ENCODE measurements at regions not wholly inside any gene's neighbourhood (a gene's known extent, or its start where the extent isn't known, plus 50 kb on each side); places are given as distances from the start of the nearest gene placed in this dataset.
"Not testable (repeated sequence)": the region's sequence is repeated elsewhere in the genome, so short reads cannot be mapped to it uniquely, and the experiment has no call there.

GRCh38 chr2:136715146-136715545 lies 50.2 kb upstream of the THSD7B start:
- DNase-seq, result no peak
- Mint-ChIP-seq H3K27me3 (no peaks in the 10 kb centered on the region), H3K4me3 (no peak overlapping the region), H3K4me1 (ENCODE audit: low read depth in 2 of 2) (no peaks in the 10 kb centered on the region), H3K27ac (no peak overlapping the region), H3K9me3 (peaks cover 0 to 1% of the 10 kb centered on the region in 2 donors), H3K36me3 (ENCODE audit: insufficient read depth) (no peaks in the 10 kb centered on the region)
- no peak for ATAC-seq (replicated peaks)

GRCh38 chr2:136714452-136714951 lies 50.8 kb upstream of the THSD7B start:
- no peak overlapping the region for H3K4me3 Mint-ChIP-seq
- no peaks in the 10 kb centered on the region for H3K4me1 Mint-ChIP-seq (ENCODE audit: low read depth in 2 of 2)
- H3K36me3 Mint-ChIP-seq (ENCODE audit: insufficient read depth), result no peaks in the 10 kb centered on the region
- ATAC-seq (replicated peaks) (no peak), DNase-seq (no peak)
- H3K9me3 Mint-ChIP-seq, result peaks cover 0 to 1% of the 10 kb centered on the region in 2 donors
- H3K27me3 Mint-ChIP-seq, result no peaks in the 10 kb centered on the region
- H3K27ac Mint-ChIP-seq, result no peak overlapping the region

- no peaks in the 10 kb centered on the region for H3K4me1 Mint-ChIP-seq (ENCODE audit: low read depth in 2 of 2)
- H3K27ac Mint-ChIP-seq, result no peak overlapping the region
- no peaks in the 10 kb centered on the region for H3K36me3 Mint-ChIP-seq (ENCODE audit: insufficient read depth)
- no peak for ATAC-seq (replicated peaks)
- H3K4me3 Mint-ChIP-seq, result no peak overlapping the region
- no peak for DNase-seq
- H3K27me3 Mint-ChIP-seq, result no peaks in the 10 kb centered on the region
- peaks cover 0 to 1% of the 10 kb centered on the region in 2 donors for H3K9me3 Mint-ChIP-seq
Measured at GRCh38 chr2:136713739-136714138, 51.6 kb upstream of the THSD7B start.

- Mint-ChIP-seq H3K4me3 (no peak overlapping the region), H3K36me3 (ENCODE audit: insufficient read depth) (no peaks in the 10 kb centered on the region), H3K27ac (no peak overlapping the region), H3K27me3 (no peaks in the 10 kb centered on the region), H3K9me3 (peaks cover 6 to 15% of the 10 kb centered on the region in 2 donors), H3K4me1 (ENCODE audit: low read depth in 2 of 2) (no peaks in the 10 kb centered on the region)
- DNase-seq (no peak), ATAC-seq (replicated peaks) (no peak)
Measured at GRCh38 chr2:136705336-136705735, 60.0 kb upstream of the THSD7B start.

- H3K36me3 Mint-ChIP-seq (ENCODE audit: insufficient read depth), result no peaks in the 10 kb centered on the region
- peaks cover 6 to 15% of the 10 kb centered on the region in 2 donors for H3K9me3 Mint-ChIP-seq
- H3K4me3 Mint-ChIP-seq, result no peak overlapping the region
- H3K27me3 Mint-ChIP-seq, result no peaks in the 10 kb centered on the region
- ATAC-seq (replicated peaks) (no peak), DNase-seq (no peak)
- no peak overlapping the region for H3K27ac Mint-ChIP-seq
- H3K4me1 Mint-ChIP-seq (ENCODE audit: low read depth in 2 of 2), result no peaks in the 10 kb centered on the region
Measured at GRCh38 chr2:136703214-136703613, 62.1 kb upstream of the THSD7B start.

GRCh38 chr2:136696438-136696837 lies 68.9 kb upstream of the THSD7B start:
- Mint-ChIP-seq H3K27ac (no peak overlapping the region), H3K4me3 (no peak overlapping the region), H3K27me3 (no peaks in the 10 kb centered on the region), H3K9me3 (no peaks in the 10 kb centered on the region), H3K36me3 (ENCODE audit: insufficient read depth) (no peaks in the 10 kb centered on the region), H3K4me1 (ENCODE audit: low read depth in 2 of 2) (no peaks in the 10 kb centered on the region)
- no peak for DNase-seq
- ATAC-seq (replicated peaks), result no peak

- Mint-ChIP-seq H3K36me3 (ENCODE audit: insufficient read depth) (no peaks in the 10 kb centered on the region), H3K4me1 (ENCODE audit: low read depth in 2 of 2) (no peaks in the 10 kb centered on the region), H3K27me3 (no peaks in the 10 kb centered on the region), H3K27ac (no peak overlapping the region), H3K4me3 (no peak overlapping the region), H3K9me3 (no peaks in the 10 kb centered on the region)
- ATAC-seq (replicated peaks) (no peak), DNase-seq (no peak)
Measured at GRCh38 chr2:136693966-136694365, 71.4 kb upstream of the THSD7B start.

GRCh38 chr2:136680079-136680478 lies 85.3 kb upstream of the THSD7B start:
- not testable (repeated sequence) for H3K36me3 Mint-ChIP-seq (ENCODE audit: insufficient read depth); H3K9me3 Mint-ChIP-seq; DNase-seq; H3K4me1 Mint-ChIP-seq (ENCODE audit: low read depth in 2 of 2); H3K27ac Mint-ChIP-seq; H3K4me3 Mint-ChIP-seq; ATAC-seq (replicated peaks); H3K27me3 Mint-ChIP-seq

GRCh38 chr2:136665736-136666135 lies 99.6 kb upstream of the THSD7B start:
- Mint-ChIP-seq H3K36me3 (ENCODE audit: insufficient read depth) (no peaks in the 10 kb centered on the region), H3K9me3 (peaks cover 0 to 1% of the 10 kb centered on the region in 2 donors), H3K27me3 (peaks cover 0 to 4% of the 10 kb centered on the region in 2 donors), H3K4me1 (ENCODE audit: low read depth in 2 of 2) (no peaks in the 10 kb centered on the region), H3K4me3 (no peak overlapping the region), H3K27ac (no peak overlapping the region)
- no peak for DNase-seq
- ATAC-seq (replicated peaks), result no peak

GRCh38 chr2:136664713-136665405 lies 100.5 kb upstream of the THSD7B start:
- ATAC-seq (replicated peaks), result no peak
- DNase-seq, result no peak
- Mint-ChIP-seq H3K4me3 (no peak overlapping the region), H3K36me3 (ENCODE audit: insufficient read depth) (no peaks in the 10 kb centered on the region), H3K4me1 (ENCODE audit: low read depth in 2 of 2) (no peaks in the 10 kb centered on the region), H3K27ac (no peak overlapping the region), H3K9me3 (peaks cover 0 to 1% of the 10 kb centered on the region in 2 donors), H3K27me3 (peaks cover 0 to 4% of the 10 kb centered on the region in 2 donors)

- ATAC-seq (replicated peaks), result no peak
- H3K36me3 Mint-ChIP-seq (ENCODE audit: insufficient read depth), result no peaks in the 10 kb centered on the region
- peaks cover 5 to 7% of the 10 kb centered on the region in 2 donors for H3K27me3 Mint-ChIP-seq
- no peak for DNase-seq
- no peaks in the 10 kb centered on the region for H3K4me1 Mint-ChIP-seq (ENCODE audit: low read depth in 2 of 2)
- H3K4me3 Mint-ChIP-seq, result no peak overlapping the region
- H3K9me3 Mint-ChIP-seq, result no peaks in the 10 kb centered on the region
- no peak overlapping the region for H3K27ac Mint-ChIP-seq
Measured at GRCh38 chr2:136658201-136658600, 107.1 kb upstream of the THSD7B start.

- Mint-ChIP-seq H3K36me3 (ENCODE audit: insufficient read depth) (no peaks in the 10 kb centered on the region), H3K27ac (no peak overlapping the region), H3K27me3 (peaks cover 6 to 10% of the 10 kb centered on the region in 2 donors), H3K4me1 (ENCODE audit: low read depth in 2 of 2) (no peaks in the 10 kb centered on the region), H3K4me3 (no peak overlapping the region), H3K9me3 (no peaks in the 10 kb centered on the region)
- ATAC-seq (replicated peaks) (no peak), DNase-seq (no peak)
Measured at GRCh38 chr2:136653861-136654260, 111.5 kb upstream of the THSD7B start.

GRCh38 chr2:136651456-136652010 lies 113.8 kb upstream of the THSD7B start:
- Mint-ChIP-seq H3K4me1 (ENCODE audit: low read depth in 2 of 2) (no peaks in the 10 kb centered on the region), H3K36me3 (ENCODE audit: insufficient read depth) (no peaks in the 10 kb centered on the region), H3K27me3 (peaks cover 6 to 10% of the 10 kb centered on the region in 2 donors), H3K4me3 (no peak overlapping the region), H3K27ac (no peak overlapping the region), H3K9me3 (no peaks in the 10 kb centered on the region)
- no peak for DNase-seq
- no peak for ATAC-seq (replicated peaks)

- no peak for DNase-seq
- H3K27ac Mint-ChIP-seq, result no peak overlapping the region
- H3K9me3 Mint-ChIP-seq, result no peaks in the 10 kb centered on the region
- no peak overlapping the region for H3K4me3 Mint-ChIP-seq
- H3K4me1 Mint-ChIP-seq (ENCODE audit: low read depth in 2 of 2), result no peaks in the 10 kb centered on the region
- H3K27me3 Mint-ChIP-seq, result peaks cover 0 to 2% of the 10 kb centered on the region in 2 donors
- H3K36me3 Mint-ChIP-seq (ENCODE audit: insufficient read depth), result no peaks in the 10 kb centered on the region
- ATAC-seq (replicated peaks), result no peak
Measured at GRCh38 chr2:136647039-136647438, 118.3 kb upstream of the THSD7B start.
